Stimulated activated CD4-positive, alpha-beta T cell treated with anti-CD3 and anti-CD28 coated beads, TNF-alpha, amount 100 ng/mL, for 1 hour (primary cell): ENCODE measurements at regions not wholly inside any gene's neighbourhood (a gene's known extent, or its start where the extent isn't known, plus 50 kb on each side); places are given as distances from the start of the nearest gene placed in this dataset.
"Not testable (repeated sequence)": the region's sequence is repeated elsewhere in the genome, so short reads cannot be mapped to it uniquely, and the experiment has no call there.

Experiments used
- DNase-seq, 3 donors: peaks; one replicate each; pipeline ENCODE4 v3.0.0-alpha.2; 2020; ENCODE audit warnings: low read depth in 3 of 3, low spot score in 1 of 3

DNA sequence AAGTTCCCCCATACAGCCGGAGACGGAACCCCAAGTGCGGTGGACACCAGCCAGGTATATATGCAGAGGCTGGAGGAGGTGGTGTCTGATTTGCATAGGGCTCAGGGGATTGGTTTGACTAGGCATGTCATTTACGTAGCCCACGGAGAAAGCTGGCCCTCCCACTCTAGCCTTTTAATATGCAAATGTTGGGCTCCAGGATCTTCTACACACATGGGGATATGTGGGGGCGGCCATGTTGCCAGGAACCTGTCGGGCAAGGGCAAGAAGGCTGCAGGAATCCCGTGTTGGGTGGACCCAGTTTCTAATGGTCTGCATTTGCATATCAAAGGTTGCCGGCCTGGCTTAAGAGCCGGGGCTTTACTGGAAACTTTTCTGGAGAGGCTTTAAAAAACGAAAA lies 57.4 kb downstream of the FTHL17 start:
- DNase-seq = not testable (repeated sequence)

DNA sequence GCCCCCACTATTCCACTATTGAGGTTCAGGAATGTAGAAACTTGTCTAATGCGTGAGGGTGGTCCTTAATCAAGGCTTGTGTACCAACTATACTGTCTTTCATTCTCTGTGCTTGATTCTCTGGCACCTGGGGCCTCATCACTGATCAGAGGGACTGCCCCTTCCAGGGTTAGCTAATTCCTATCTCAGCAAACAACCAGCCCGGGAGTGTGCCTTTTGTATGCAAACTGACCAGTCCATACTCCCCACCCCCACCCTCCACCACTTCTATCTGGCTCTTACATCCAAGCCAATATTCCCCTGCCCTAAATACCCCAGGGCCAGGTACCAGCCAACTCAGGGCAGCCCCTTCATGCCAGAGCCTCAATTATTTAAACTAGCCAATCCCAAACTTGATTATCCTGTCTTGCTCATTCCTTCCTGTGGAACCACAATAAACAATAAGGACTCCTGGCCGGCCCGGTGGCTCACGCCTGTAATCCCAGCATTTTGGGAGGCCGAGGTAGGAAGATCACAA lies 59.3 kb downstream of the FTHL17 start:
- DNase-seq = no peak

DNA sequence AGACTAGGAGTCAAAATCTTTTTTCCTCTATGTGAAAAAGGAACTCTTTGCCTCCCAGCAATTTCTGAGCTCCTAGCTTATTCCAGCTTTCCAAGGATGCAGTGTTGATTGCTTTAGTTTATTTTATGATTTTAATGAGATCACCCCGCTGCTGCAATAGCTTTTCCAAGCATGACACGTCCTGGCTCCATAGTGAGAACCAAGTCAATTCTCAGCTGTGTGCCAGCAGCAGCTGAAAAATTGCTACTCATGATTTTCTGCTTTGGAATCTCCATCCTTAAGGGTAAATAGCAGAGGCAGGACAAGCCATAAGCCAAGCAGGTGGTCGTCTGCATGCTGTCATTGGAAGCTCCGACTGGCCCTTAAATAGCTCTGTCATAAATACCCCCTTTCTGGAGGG lies 64.5 kb downstream of the FTHL17 start:
- DNase-seq = no peak

DNA sequence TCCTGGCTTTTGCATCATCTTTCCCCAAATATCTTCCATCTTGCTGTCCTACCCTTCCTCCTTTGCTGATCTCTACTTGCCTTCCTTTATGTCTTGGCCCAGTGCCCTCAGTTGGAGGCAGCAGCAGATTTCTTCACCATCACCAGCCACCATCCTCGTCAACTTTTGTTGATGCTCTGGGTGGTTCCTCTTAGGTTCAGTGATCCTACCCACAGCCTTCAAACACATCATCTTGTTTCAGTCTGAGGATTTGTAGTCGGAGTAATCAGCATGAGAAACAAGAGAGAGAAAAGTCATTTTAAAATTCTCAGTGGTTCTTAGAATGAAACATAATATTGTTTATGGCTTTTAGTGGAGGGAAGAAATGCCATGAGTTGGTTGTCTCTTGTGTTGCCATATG lies 65.8 kb downstream of the FTHL17 start:
- DNase-seq = no peak

DNA sequence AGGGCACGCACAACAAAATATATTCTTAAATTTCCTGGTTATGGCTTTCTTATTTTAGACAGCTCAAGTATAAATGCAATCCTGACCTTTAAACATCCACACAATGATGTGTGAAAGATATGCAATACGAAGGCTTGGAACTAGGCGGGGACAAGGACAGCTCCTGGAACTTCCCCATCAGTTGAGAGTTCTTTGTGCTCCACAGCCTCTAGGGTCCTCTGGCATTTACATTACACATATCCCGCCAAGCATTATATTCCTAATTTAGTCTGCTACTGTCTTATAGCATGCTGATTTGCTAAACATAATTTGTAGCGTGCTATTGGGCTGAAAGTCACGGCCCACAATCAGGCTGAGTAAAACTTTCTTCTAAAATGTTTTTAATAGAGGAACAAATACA lies 74.4 kb downstream of the FTHL17 start:
- no peak for DNase-seq

DNA sequence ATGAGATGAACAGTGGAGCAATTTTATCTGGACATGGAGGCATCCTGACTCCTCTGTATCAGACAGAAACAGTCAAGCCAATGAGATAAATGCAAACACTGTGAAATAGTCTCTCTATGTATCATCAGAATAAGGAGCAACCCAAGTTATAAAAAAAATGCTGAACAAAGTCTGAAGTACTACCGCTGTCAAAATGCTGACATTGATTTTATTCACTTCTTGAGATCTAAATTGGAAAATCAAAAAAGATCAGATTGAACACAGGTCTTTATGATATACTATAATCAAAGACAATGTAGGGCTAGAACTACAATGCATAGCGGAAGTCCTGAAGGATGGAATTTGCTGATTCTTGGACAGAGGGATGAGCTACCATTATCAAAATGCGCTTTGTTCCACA lies 76.1 kb downstream of the FTHL17 start:
- no peak for DNase-seq

DNA sequence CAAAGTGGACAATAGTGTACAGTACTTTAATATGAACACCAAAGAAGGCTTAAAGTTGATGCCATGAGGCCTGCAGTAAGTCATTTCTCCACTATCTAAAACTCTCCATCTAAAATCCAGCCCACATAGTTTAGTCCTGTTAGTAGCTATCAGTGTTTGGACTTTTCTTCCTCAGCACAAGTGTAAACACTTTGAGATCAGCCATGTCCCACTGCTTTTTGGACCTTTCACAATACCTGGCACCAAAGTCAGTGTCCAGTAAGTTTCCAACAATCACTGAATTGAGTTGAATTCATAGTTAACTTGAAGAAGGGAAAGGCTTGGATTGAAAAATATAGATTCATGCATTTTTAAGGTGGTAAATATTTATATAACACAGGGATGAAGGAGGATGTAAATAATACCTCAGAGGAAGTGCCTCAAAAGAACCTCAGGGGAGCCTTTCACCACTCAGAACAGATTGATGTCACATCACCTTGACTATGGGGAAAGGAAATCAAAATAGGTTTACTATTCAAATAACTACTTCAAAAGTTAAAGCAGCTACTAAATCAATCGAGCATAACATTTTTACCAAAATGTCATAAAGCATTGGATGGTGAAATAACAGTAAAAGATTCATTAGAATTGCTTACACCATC lies 76.7 kb downstream of the FTHL17 start:
- no peak for DNase-seq

DNA sequence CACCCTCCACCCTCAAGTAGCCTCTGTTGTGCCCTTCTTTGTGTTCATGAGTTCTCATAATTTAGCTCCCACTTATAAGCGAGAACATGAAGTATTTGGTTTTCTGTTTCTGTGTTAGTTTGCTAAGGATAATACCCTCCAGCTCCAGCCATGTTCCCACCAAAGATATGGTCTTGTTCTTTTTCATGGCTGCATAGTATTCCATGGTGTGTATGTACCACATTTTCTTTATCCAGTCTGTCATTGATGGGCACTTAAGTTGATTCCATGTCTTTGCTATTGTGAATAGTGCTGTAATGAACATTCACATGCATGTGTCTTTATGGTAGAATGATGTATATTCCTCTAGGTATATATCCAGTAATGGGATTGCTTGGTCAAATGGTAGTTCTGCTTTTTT lies 77.8 kb downstream of the FTHL17 start:
- not testable (repeated sequence) for DNase-seq

DNA sequence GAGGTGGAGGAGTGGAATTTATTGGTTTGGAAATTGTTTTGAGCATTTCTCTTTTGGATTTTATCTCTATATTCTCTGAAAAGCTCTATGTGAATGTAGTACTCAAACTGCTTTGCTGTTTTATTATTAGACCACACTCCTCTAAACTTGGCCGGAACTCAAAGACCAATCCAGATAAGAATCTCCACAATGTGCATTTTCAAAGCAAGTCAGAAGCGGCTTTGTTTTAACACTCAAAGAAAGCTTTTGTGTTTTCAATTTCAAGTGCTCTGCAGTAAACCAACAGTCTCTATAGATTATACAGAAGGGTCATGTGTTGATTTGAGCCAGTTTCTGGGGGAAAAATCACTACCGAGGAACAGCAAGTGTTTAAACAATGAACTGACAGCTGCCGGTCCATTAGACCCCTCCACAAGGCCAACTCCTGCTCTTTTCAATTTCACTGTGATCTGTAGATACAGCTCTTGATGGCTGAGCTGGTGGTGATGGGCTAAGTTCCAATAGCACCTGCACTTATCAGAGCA lies 79.4 kb downstream of the FTHL17 start:
- no peak for DNase-seq

DNA sequence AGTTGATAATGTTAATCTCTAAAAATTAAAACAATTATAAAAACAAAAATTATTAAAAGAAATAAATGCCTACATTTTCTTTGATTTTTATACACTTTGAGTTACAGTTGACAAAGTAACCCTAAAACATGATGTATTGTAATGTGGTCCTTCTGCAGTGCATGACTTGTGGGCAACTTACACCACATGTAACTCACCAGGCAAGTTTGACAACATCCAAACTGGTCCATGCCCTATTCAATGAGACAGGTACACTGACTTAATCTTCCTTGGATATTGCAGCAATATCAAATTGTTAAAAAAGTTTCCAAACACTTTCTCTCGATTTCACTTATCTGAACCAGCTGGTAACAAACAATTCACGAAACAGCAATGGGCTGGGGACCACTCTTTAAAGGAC lies 81.5 kb downstream of the FTHL17 start:
- no peak for DNase-seq

DNA sequence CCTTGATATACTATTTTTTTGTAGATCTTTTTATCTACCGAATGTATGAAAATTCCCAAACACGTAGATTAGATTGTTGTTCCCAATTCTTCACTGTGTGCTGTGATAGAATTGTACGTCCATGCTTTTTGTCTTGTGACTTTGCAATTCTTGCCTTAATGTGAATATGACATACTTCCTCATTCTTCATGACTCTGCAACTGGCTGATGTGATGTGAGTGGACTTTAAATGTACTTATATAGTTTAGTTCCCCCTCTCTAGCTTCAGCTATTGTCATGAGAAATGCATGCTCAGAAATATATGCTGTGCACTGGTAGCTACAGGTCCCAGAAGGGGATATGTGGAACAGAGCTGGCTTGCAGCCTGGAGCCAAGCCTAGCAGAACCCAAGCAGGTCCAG lies 89.4 kb downstream of the FTHL17 start:
- no peak for DNase-seq

DNA sequence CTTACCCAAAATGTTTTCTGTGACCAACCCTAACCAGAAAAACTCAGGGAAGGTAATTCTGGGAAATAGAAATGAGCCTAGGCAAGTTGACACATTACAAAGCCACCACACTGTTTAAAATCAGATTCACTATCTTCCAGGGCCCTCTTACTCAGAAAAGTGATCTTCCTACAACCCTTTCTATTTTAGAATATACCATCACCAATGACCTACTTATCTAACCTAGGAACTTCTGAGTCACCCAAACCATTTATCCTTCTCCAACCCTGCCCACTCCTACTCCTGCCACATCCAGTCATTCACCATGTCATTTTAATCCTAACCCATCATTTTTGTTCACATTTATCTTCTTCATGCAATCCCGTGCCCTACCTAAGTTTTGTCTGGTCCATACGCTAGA lies 89.9 kb downstream of the FTHL17 start:
- DNase-seq = no peak

DNA sequence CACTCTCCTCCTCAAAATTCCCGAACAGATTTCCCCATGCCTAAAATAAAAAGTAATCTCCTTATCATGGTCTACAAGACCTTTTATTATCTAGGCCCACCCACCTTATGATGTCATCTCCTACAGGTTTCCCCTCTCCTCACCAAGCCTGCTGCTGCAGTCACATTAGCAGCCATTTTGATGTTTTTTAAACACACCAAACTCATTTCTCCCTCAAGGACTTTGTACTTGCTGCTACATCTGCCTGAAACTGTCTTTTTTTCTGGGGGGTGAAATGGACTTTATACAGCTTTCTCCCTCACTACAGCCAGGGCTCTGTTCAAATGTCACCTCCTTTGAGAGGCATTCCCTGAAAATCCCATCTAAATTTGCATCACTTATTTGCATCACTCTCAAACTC lies 90.2 kb upstream of the TAB3 start:
- no peak for DNase-seq

DNA sequence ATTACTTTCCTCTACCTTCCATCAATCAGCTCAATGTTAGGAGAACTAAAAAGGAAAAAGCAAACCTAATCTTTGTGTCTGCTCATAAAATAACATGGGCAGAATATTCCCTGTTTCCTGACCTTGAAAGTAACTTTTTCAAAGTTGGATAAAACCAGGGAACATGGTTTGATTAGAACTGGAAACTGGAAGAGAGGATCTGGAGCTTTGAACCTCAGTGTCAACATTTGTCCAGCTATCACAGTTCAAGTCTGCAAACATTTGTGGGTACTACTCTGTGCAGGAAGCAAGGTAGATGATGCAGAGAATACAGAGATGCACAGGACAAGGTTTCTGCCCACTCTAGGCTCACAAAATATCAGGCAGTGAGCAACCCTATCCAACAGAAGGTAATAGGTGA lies 86.4 kb upstream of the TAB3 start:
- DNase-seq = no peak

DNA sequence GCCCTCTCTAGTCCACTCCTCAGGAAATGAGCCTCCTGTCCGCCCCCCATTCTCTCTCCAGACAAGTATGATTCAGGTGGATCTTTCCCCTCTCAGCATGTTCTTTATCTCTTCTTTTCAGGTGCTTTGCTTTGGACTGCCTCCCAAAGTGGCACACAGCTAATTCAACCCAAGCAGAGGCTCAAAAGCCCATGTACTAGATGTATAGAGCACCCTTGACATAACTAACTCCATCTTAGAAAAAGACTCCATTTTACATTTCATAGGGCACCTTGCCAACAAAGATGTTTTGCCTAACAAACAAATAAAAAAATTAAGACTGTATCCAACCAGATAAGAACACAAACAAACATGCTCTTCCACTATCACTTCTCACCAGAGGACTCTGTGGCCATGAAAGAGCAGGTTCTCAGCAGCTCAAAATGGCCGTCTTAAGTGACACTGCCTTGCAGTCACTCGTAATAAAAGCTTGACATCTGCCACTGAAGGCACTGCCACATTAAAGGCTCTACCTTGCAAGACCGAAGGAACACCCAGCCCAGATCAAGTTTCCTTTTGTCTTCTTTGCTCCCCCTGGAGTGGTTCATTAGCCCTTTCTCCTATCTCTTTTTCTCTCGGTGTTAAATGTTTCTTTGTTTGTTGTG lies 84.9 kb upstream of the TAB3 start:
- DNase-seq = no peak

DNA sequence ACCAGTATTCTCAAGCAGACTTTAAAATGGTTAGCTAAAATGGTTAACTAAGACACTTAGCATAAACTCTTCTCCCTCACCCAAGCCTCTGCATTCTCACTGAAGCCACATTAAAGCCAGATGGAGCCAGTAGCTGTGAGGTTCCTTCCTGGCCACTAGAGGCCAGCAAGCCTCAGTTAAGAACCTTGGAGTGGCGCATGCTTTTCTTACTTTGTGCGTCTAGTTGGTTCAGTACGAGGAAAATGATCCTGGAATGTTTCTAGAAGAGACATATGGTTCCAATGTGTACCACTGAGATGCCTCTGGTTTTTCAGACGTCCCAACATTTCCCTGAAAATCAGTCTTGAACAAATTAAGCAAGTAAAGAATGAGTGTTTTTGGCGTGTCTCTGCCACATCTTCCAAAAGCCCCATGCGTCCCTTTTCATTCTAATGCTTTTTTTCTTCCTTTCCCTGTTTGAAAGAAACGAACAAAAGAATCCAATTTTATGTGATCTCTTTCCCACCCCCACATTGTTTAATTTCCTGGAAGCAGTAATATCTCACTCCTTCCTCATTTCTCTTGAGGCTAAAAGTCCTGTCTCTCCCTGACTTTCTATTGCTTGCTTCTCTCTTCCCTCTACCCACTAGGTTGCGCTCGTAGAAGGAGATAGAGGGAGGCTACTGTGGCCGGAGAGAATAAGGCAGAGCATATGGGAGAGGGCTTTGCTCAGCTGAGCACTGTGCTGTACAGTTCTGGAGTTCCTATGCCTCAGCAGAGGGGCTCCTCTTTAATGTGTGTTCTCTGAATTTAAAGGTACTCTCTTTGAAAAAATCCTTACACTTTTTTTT lies 82.9 kb upstream of the TAB3 start:
- DNase-seq = peak in 1 of 3 donors; percentile 0

DNA sequence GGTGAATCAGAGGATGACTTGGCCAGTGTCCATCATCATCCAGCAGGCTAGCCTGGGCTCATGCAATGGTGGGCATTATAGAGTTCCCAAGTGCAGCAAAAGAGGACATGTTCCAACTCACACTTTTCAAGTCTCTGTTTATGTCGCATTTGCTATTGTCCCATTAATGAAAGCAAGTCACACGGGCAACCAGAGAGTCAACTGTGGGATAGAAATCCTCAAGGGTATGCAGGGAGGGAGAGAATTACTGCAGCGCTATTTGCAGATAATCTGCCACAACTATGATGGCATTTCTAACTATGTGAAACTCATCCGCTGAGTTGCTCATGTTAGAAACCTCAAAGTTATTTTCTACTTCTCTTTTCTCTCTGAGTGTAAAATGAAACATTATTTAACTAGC lies 78.5 kb upstream of the TAB3 start:
- DNase-seq = no peak

DNA sequence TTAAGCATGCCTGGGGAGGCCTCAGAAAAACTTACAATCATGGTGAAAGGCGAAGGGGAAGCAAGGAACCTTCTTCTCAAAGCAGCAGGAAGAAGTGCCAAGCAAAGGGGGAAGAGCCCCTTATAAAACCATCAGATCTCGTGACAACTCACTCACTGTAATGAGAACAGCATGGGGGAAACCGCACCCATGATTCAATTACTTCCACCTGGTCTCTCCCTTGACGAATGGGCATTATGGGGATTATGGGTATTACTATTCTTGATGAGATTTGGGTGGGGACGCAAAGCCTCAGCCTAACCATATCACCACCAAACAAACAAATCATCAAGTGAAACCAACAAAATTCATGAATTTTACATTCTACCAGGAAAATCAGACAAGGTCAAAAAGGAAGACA lies 76.7 kb upstream of the TAB3 start:
- DNase-seq = no peak

DNA sequence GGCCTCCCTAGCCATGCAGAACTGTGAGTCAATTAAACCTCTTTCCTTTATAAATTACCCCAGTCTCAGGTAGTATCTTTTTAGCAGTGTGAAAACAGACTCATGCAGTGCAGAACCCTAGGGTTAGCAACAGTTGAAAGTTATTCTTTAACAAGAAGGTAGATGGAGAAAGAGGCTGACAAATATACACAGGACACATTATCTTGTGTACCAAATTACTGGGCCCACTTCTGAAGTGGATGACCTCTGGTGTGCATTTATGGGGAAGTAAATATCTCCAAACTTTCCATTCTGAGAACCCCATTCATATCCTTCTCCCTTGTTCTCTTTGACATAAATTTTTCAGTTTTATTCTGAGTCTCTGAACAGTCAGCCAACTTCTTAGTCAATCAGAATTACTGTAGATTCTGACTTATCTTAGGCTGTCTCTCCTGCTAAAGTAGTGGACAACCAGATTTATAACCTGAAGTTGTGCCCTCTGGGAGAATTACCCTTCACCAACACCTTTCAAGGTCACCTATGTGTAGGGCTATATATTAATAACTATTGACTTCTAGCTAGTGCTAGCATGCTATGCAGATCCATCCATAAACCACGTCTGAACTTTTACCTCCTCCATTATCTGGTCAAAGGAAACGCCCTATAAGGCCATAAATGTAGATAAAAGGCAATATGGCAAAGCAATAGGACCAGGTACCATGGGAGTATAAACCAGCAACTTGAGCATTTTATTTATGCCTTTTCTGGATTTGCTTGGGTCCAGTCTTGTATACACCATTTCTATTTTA lies 72.5 kb upstream of the TAB3 start:
- no peak for DNase-seq

DNA sequence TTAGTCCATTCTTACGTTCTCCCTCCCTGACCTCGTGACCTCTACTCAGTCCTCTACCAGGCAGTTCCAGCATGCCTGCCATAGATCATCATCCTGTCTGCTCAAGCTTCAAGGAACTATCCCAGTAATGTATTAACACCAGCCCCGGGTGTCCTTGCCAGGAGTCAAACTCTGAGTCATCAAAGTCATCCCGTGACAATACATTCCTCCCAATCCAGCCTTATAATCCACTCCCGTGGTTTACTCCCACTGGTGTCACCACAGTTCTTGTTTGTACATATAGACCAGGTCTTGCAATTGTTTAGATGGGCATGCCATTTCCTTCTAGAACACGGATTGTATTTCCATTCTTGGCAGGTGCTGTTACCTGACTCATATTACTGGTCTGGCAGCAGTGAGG lies 68.7 kb upstream of the TAB3 start:
- no peak for DNase-seq

DNA sequence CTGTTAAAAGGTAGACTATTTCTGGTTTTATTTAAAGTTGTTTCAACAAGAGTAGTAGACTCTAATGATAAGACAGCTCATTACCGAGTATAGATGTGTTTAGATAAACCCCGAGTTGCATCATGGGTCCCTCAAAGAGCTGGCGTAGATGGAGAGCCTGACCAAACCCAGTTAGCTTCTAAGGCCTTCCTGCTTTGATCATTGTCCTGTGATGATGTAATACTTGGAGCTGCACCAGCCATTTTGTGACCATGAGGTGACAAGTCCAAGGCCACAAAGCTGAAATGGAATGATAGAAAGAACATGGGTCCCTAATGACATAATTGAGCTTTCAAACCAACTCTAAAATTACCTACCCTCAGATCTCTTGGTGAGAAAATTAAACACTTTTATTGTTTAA lies 66.6 kb upstream of the TAB3 start:
- no peak for DNase-seq
